ENCODE measurements at regions not wholly inside any gene's neighbourhood (a gene's known extent, or its start where the extent isn't known, plus 50 kb on each side); places are given as distances from the start of the nearest gene placed in this dataset.
"Not testable (repeated sequence)": the region's sequence is repeated elsewhere in the genome, so short reads cannot be mapped to it uniquely, and the experiment has no call there.

DNA sequence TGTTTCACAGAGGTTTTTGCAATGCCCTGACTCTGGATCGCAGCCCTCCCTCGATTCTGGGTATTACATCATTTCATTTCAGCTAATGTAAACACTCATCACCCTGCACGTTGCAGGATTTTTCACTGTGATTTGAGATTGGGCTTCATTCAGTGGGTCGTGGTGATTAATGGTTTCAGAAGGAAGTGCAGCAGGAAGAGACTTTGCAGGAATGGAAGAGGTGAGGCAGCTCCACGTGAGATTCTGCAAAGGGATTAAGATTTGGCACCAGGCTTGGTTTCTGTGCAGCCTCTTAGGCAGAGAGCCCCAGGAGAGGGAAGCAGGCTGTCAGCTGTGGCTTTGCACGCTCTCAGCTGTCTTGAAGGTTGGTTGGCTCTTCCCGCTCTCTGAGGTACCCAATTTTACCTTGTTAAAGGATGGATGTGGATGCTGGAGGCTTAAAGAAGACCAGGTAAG lies 95.2 kb downstream of the PLCE1 start:
- DNase-seq (ENCODE audit: low spot score): no peak

DNA sequence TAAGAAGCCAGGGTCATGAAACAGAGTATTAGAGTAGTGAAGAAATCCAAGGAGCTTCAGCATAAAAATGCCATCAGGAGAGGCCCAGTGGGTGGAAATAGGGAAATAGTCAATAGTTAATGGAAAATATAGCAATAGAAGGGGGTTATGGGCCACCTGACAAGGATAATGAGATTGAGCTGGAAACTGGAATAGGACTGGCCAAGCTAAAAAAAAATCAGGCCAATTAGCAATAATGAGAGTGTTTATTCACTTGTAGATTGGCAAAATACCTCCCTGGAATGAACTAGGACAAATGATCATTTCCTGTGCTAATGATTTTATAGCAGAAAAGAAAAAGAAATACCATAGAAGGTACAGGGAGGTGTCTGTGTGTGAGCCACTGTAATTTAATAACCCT lies 97.9 kb downstream of the PLCE1 start:
- no peak for DNase-seq (ENCODE audit: low spot score)

DNA sequence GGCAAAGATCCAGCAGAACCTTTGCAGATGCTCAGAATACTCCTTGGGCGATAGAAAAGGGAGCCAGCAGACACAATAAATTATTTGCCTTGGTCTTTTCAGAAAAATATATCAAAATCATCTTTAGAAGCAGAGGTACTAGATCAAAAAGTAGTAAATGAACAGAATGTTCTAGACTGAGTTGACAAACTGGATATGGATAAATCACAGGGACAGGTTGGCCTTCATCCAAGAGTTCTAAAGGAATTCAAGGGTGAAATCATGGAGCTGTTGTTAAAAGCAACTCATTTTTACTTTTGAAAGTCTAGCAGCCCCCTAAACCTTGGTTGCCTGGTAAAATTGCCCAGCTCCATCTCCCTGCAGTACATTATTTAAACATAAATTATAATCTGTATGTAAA lies 99.1 kb downstream of the PLCE1 start:
- DNase-seq (ENCODE audit: low spot score): no peak

DNA sequence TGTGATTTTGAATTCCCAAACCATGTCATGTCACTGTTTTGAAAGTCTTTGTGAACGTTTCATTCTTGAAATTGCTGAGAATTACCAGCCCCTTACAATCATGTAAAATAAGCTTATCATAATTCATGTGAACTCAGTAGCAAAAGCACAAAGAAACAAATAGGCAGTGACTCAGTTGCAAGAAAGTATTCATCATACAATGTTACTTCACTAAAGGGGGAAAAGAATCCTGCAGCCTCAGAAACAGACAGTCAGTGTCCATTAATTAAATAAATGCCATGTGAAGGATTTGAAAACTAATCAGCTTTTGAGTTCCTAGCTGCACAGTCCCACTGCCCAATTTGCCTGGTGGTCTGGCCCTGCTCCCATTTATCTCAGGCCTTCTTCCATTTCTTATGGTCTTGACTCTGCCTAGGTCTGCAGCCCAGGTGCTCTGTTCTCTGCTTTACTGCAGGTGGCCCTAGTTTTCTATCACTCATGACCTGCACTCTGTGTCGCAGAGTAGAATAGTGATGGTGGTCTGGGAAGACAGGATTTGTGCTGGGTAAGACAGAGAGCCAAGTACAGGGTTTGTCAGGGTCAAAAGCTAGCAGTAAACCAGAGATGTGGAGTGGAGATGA lies 99.7 kb downstream of the PLCE1 start:
- DNase-seq (ENCODE audit: low spot score): no peak

DNA sequence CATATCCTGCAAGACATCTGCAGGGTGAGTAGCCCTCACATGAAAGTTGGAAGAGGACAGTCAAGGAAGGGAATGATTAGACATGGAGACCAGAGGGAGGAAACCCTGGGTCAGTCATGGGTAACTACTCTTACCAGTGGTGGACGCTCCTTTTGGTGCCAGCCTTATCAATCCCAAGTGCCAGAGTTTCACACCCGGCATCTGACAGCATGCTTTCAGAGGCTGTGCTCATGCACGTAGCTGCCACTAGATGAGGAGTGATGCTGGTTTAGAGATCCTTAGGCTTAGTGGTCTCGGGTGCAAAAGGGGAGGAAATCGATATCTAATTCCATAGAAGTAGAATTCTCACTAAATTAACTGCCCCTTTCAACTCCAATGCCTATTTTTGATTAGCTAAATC lies 100.8 kb downstream of the PLCE1 start:
- DNase-seq (ENCODE audit: low spot score): no peak

DNA sequence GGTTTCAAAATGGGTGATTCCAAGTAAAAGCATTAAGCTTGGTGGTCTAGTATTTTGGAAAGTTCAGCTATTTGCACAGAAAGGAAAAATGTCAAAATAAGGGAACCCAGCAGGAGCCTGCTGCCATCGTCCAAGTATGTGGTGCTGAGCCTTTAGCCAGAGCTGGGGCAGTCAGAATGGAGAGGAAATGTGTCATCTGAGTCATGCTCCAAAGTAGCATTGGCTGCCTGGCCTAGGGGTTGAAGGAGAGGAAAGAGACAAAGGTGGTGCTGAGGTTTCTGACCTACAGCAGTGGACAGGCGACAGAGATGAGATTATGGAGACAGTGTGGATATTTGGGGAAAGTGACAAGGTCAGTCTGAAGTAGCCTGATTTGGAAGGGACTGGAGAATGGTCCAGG lies 103.9 kb downstream of the PLCE1 start:
- no peak for DNase-seq (ENCODE audit: low spot score)

DNA sequence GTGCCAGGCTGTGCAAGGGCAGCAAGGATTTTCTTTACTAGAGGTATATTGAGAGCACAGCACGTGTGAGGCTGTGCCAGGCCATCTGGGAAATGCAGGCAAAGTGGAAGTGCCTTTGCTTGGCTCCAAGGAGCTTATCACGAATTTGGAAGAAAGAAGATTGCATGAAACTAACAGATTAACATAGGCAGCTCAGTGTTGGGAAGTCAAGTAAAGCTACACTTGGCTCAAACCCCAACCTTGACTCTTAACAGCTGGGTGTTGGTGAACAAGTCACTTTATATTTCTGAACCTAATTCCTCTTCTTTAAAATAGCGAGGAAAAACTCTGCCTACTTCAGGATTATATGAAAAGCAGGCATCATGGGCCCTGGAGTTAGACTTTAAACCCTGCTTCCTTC lies 105.2 kb downstream of the PLCE1 start:
- DNase-seq (ENCODE audit: low spot score): no peak

DNA sequence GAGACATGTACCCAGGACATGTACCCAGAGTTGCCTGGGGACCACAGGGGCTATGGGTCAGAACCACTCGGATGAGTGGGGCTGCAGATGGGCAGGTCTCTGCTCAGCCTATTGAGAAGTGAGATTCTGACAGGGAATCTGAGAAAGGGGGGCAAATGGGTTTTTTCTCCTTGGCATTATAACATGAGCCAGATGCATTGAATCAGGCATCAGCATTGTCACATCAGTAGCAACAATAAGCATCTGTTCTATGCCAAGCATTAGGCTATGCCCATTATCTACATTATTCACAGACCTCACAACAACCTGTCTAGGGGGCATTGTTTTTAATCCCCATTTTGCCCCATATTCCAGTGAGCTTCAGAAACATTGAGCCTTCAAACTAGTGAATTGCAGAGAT lies 108.2 kb downstream of the PLCE1 start:
- no peak for DNase-seq (ENCODE audit: low spot score)

DNA sequence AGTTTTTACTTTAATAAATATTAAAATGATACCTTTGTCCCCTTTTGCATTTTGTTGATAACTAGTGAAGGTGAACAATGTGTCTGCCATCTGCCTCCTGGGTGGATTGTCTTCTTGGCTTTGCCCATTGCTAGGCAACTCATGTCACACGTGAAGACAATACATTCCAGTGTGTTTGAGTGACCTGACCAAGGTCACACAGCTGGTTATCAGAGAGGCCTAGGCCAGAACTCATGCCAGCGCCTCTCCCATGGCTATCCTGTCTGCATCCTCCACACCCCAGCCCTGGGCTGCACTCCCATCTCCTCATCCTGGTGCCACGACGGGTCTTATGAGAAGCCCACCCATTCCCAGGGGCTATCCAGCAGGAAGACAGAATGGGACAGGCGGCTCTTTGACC lies 108.7 kb downstream of the PLCE1 start:
- DNase-seq (ENCODE audit: low spot score): no peak

DNA sequence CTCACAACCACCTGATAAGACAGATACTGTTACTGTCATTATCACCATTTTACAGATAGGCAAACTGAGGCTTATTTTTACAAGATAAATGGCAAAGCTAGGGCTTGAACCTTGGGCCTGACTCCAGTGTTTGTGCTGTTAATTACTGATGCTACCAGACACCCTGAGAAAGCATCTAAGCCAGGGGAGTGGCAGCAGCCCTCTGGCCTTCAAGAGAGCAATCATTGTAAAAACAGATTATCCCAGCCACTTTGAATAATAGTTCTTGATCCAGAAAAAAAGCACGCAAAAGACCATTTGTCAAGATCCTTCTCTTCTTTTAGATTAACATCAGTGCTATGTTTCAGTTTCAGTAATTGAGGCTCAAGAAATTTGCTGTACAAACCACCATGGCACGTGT lies 109.5 kb downstream of the PLCE1 start:
- DNase-seq (ENCODE audit: low spot score): no peak

DNA sequence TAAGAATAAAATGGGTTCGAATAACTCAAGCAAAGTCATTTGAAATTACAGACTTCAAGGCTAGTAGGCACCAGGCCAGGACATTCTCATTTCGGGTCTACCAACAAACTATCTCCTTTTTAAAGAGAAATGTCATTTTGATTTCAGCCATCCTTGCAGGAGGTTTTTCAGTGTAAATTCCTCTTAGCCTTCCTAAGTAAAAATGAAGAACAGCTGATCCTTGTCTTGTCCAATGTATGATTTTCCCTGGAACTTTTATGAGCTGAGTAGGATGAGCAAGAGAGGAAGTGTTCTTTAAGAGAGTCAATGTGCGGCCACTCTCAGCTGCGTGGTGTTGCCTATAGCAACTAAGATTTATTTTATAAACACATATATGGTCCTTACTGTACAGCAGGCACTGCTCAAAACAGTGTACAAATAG lies 110.1 kb downstream of the PLCE1 start:
- DNase-seq (ENCODE audit: low spot score): no peak

DNA sequence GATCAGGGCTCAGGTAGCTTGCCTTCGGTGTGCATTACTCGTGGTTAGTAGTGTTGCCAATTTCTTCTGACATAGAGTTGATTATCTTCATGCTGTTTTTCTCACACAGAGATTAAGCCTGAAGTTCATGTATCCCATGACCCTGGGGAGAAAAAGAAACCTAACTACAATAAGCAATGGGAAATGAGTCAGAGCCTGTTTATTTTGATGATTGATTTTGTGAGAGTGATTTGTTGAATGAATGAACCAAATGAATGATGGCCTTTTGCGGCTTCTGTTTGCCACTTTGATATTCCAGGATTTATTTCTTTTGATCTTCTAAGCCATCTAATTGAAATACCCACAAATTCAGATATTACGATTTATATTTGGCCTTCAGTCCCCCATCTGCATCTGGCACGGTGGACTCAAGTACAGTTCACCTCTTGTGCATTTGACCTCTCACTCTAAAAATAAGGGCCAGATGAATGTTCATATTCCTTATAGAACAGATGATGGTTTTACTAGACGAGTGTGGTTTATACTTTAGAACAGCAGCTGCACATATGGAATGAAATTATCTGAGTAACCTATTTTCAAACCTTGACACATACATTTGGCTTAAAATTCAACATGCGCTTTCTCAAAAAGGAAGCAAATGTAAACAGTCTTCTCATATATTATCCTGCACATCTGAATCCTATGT lies 110.7 kb downstream of the PLCE1 start:
- no peak for DNase-seq (ENCODE audit: low spot score)

DNA sequence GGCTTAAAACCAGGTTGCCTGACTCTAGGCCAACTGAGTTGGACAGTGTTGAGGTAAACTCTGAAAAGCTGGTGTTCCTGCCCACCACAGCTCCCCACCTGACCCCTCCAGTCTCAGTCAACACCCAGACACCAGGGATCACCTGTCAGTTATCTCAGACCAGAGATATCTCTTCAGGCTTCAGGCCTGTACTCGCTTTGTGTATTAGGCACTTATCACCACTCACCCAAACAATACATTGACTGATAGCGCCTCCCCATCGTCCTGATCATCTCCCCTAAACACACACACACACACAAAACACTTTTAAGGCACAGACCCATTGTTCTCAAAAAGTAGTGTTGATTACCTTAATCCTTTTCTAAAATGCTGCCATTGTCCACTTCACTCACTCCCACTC lies 111.5 kb downstream of the PLCE1 start:
- DNase-seq (ENCODE audit: low spot score): no peak

DNA sequence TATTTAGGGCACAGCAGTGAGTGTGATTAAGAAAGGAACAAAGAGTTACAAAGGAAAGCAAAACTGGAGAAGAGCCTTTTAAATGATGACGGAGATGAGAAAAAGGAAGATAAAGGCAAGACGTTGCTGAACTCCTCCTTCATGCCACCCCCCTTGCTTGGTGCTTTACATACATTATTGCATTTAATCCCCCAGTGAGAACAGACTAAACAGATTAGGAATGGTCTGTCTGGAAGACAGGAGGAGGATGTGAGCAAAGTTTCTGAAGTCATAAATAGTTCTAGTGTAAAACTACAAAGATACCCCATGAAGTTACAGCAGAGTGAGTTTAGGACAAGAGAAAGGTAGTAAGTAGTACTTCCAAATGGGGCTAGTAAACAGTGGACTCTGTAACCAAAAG lies 113.5 kb downstream of the PLCE1 start:
- DNase-seq (ENCODE audit: low spot score): no peak

DNA sequence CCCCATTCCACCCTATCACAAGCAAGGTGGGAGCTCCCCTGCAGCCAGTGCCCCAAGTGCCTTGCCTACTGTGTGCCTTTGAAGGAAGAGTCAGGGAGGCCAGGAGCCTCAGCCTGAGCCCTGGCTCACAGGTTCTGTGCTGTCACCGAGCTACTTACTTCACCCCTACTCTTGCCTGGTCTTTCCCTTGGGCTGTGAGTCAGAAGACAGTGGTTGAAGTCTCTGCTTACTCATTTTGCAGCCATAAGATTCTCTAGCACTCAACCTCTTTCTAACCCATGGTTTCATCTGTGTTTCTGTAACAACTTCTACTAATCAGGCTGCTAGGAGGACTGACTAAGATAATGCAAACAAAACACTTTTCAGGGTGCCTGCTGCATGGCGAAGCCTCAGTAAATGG lies 114.5 kb downstream of the PLCE1 start:
- no peak for DNase-seq (ENCODE audit: low spot score)

DNA sequence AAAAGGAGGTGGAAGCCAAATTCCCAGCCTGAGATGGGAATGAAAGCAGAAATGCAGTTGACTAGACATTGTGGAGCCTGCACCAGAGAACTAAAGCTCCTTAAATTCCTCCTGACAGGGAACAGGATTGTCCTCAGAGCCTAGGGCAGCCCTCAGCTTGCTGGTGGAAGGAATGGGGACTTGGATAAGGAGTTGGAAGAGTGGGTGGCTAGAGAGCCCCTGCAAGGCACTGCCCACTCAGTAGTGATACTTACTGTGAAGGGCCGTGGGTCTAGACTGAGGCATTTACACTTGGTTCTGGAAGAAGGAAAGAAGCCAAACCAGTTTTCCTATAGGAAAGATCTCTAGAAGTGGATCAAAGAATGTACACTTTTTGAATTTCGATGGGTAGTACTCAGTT lies 117.6 kb downstream of the PLCE1 start:
- DNase-seq (ENCODE audit: low spot score): no peak

DNA sequence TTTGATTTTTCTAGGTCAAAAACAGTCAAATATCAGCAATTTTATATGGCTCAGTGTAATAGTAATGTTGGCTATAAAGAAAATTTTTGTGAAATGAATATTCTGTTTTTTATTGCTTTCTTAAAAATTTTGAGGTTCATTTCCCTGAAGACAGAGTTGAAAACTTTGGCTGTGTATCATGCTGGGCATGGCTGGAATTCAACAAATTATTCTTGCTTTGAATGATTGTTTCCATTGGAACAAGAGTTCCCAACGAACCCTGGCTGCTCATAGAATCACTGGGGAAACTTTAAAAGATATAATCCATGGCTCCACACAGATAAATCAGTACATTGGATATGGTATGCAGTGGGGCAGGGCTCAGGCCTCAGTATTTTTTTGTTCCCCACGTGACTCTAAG lies 118.6 kb downstream of the PLCE1 start:
- DNase-seq (ENCODE audit: low spot score): no peak

DNA sequence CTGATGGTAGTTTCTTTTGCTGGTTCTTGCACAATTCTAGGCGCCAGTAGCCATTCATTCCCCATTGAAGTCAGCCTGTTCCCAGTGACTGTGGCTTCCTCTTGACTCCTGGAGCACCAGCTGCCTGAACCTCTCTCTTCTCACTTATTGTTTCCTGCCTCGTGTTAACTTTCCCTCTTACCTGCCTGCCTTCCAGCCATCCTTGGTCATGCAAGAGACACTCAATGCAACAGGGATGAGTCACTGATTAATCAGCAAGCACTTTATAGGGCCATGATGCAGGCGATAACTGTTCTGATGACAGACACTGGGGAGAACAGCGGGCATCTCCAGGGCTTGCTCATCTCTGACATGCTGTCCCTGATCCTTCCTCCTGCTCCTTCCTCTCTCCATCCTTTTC lies 122.0 kb downstream of the PLCE1 start:
- DNase-seq (ENCODE audit: low spot score): no peak

DNA sequence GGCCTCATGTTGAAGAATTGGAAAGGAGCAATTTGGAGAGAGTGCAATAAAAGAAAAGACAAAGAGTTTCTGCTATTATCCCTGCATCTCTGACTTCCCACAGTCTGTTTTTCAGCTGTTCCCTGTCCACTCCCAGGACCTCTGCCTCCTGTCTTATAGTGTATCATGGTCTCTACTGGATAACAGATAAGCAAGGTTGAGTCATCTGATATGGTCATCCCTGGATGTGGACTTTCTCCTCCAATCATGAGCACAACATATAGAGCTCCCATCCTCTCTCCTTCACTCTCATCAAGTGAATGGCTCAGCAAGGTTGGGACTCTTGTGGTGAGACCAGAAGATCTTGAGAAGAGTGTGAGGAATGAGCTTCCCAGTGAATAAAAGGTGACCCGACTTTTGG lies 123.1 kb downstream of the PLCE1 start:
- no peak for DNase-seq (ENCODE audit: low spot score)

DNA sequence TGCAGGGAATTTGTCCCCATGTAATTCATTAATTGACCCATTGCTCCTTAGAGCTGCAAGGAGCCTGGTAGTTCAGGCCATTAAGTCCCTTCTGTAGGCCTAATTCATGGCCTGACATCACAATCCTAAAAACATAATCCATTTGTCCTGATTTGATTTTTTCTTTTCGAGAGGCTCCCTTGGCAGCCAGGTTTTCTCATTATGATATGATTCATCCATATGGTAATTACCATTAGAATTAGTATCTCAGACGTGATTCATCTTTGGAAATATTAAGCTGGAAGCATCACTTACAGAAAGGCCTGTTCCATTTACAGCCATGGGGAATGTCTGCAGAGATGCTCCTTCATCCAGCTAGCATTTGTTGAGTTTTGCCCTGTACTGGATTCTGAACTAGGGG lies 128.5 kb downstream of the PLCE1 start:
- DNase-seq (ENCODE audit: low spot score): no peak

DNA sequence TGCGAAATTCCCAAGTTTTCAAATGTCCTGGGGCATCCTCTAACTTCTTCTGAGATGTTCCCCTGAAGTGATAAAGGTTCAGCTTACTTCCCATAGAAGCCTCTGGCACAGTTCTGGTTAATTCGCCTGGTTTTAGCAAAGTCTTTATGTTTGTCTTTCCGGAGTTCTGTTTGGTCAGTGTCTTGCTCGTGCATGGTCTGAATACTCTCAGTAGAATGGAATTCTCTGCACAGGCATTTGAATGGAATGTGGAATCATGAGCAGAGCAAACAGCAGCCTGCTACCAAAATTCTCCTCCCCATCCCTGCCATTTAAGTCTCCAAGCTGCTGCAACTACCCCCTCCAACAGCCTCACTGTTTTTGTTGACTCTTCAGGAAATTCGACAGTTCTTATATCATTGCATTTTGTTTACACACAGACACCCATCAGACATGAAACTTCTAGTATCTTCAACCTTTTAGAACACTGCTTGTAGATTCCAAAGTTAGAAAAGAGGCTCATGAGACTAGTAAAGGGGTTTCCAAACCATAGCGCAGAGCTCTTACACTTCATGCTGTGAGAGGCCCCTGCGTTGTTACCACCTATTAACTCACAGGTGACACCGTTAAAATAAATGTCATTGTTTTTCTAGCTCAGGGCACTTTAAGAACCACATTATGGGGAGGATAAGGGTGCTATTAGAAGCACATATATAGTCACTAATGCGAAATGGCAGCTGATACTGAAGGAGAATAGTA lies 129.7 kb downstream of the PLCE1 start:
- DNase-seq (ENCODE audit: low spot score): peak; percentile 48

DNA sequence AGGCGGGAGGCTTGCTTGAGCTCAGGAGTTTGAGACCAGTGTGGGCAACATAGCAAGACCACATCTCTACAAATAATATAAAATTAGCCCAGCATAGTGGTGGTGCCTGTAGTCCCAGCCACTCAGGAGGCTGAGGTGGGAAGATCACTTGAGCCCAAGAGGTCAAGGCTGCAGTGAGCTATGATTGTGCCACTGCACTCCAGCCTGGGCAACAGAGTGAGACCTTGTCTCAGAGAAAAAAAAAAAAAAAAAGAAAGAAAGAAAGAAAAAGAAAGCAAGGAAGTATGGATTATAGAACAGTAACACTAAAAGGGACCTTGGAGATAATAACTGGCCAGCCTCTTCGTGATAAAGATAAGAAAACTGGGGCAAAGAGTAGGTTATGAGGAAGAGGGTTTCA lies 130.4 kb downstream of the PLCE1 start:
- DNase-seq (ENCODE audit: low spot score): not testable (repeated sequence)

DNA sequence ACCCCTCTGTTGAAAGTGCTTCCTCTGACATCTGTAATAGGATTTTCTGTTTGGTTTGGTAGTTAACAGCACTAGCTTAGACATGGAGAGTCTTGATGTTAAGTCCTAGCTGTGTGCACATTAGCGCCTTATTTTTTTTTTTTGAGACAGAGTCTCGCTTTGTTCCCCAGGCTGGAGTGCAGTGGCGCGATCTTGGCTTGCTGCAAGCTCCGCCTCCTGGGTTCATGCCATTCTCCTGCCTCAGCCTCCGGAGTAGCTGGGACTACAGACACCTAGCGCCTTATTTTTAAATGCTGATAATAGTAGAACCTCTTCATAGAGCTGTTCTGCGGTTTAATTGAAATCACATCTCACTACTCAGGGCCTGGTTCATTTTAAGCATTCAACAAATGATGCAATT lies 131.5 kb downstream of the PLCE1 start:
- not testable (repeated sequence) for DNase-seq (ENCODE audit: low spot score)

Data from iPS-NIHi11 (cell line).